Upper lobe of right lung (tissue), 1 donor: ENCODE measurements at regions not wholly inside any gene's neighbourhood (a gene's known extent, or its start where the extent isn't known, plus 50 kb on each side); places are given as distances from the start of the nearest gene placed in this dataset.

ENCODE experiments used
- ATAC-seq: fragments of 200-7000 bp; cut with Tn5 transposase; one replicate; pipeline ENCODE4 v1.9.1; 2020; ENCODE audit warnings: mild to moderate bottlenecking, moderate library complexity
- DNase-seq: peaks from one replicate; pipeline ENCODE4 v3.0.0-alpha.2; 2020
- H3K27ac ChIP-seq: fragments of 200-600 bp; one replicate; pipeline ENCODE4 v1.8.0; 2022
- H3K27me3 ChIP-seq: fragments of 200-600 bp; one replicate; pipeline ENCODE4 v1.8.0; 2022; ENCODE audit warnings: mild to moderate bottlenecking
- H3K36me3 ChIP-seq: fragments of 200-600 bp; one replicate; pipeline ENCODE4 v1.8.0; 2022
- H3K4me1 ChIP-seq: fragments of 200-600 bp; one replicate; pipeline ENCODE4 v1.8.0; 2022
- H3K4me3 ChIP-seq: fragments of 200-600 bp; one replicate; pipeline ENCODE4 v1.8.0; 2022; ENCODE audit warnings: mild to moderate bottlenecking
- H3K9me3 ChIP-seq: fragments of 200-600 bp; one replicate; pipeline ENCODE4 v1.8.0; 2022
- intact Hi-C: fragments of 100-400 bp; cut with DNase I; formaldehyde crosslinking; loops from one replicate; pipeline ENCODE4 v1.11.0; 2022
- TF ChIP-seq, protein P1 (sequence below): fragments of 200-600 bp; IDR thresholded peaks from one replicate; pipeline ENCODE4 v1.8.0; 2022; ENCODE audit warnings: antibody characterized with exemption
- donor health status: DM: no; HTN: yes; CAD: no; lungs with severe emphysema.

DNA sequence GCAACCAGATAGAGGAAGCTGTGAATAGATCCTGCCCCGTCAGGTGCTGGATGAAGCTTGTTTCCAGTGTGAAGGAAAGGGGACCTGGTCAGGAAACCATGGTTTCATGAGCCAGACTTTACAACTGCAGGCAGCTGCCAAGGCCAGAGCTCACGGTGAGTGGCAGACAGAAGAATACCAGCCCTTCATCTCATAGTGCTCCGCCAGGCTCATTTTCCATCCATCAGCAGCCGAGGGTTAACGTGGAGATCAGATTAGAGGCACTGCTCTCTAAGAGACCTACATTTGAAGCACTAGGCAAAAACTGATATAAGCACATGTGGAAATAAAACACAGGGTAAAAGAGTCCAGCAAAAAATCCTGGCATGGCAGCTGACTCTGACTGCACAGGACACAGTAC is 172.4 kb downstream of the CD24 start:
- intact Hi-C loops = no loop called here

DNA sequence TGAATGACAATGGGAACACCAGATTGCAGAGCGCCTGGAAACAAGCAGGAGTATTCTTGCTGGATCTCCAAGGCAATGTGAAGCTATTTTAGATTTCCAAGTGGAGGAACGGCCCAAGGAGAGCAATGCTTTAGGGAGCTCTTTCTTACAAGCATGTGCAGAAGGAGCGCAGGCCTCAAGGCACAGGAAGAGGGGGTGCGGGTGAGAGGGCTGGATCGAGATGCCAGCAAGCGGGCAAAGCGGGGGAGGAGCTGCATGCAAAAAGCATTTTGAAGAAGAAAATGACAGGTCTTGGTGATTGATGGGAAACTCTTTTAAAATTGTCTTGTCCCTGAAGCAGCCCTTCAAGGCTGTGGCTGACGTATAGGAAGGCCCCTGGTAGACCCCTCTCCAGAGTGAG is 171.9 kb downstream of the QRSL1 start:
- Histone ChIP-seq H3K27me3 (no peaks in the 10 kb centered on the region), H3K4me3 (no peak overlapping the region), H3K27ac (no peak overlapping the region), H3K4me1 (no peaks in the 10 kb centered on the region), H3K9me3 (no peaks in the 10 kb centered on the region), H3K36me3 (no peaks in the 10 kb centered on the region)
- ATAC-seq (no peak), DNase-seq (no peak)
- TF ChIP-seq, protein P1, sequence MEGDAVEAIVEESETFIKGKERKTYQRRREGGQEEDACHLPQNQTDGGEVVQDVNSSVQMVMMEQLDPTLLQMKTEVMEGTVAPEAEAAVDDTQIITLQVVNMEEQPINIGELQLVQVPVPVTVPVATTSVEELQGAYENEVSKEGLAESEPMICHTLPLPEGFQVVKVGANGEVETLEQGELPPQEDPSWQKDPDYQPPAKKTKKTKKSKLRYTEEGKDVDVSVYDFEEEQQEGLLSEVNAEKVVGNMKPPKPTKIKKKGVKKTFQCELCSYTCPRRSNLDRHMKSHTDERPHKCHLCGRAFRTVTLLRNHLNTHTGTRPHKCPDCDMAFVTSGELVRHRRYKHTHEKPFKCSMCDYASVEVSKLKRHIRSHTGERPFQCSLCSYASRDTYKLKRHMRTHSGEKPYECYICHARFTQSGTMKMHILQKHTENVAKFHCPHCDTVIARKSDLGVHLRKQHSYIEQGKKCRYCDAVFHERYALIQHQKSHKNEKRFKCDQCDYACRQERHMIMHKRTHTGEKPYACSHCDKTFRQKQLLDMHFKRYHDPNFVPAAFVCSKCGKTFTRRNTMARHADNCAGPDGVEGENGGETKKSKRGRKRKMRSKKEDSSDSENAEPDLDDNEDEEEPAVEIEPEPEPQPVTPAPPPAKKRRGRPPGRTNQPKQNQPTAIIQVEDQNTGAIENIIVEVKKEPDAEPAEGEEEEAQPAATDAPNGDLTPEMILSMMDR = no peak
- intact Hi-C loops = no loop called here

More for the DNA sequence above, 172.4 kb downstream of the CD24 start:
- H3K4me3 ChIP-seq = no peak overlapping the region
- TF ChIP-seq, protein P1 = no peak
- no peak overlapping the region for H3K27ac ChIP-seq
- ATAC-seq = no peak
- H3K4me1 ChIP-seq = no peaks in the 10 kb centered on the region
- no peaks in the 10 kb centered on the region for H3K27me3 ChIP-seq
- H3K36me3 ChIP-seq = no peaks in the 10 kb centered on the region
- H3K9me3 ChIP-seq = no peaks in the 10 kb centered on the region
- DNase-seq = no peak

DNA sequence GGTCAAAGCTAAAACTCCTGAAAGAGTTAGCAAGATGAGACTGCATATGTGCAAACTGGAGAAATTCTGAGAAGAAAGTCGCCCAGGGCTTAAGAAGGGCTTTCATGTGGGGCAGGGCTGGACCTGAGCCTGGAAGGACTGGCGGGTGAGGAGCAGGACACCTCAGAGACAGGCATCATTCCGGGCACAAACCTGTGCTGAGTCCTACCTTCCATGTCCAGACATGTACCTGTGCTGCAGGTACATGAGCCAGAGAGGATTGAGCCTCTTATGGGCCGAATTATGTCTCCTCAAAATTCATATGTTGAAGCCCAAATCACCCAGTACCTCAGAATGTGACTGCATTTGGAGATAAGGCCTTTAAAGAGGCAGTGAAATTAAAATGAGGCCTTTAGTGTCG is 171.0 kb downstream of the QRSL1 start:
- Histone ChIP-seq H3K4me1 (no peaks in the 10 kb centered on the region), H3K36me3 (no peaks in the 10 kb centered on the region), H3K4me3 (no peak overlapping the region), H3K27ac (no peak overlapping the region), H3K27me3 (no peaks in the 10 kb centered on the region), H3K9me3 (no peaks in the 10 kb centered on the region)
- intact Hi-C loops = no loop called here
- TF ChIP-seq, protein P1 = no peak
- DNase-seq (no peak), ATAC-seq (no peak)

DNA sequence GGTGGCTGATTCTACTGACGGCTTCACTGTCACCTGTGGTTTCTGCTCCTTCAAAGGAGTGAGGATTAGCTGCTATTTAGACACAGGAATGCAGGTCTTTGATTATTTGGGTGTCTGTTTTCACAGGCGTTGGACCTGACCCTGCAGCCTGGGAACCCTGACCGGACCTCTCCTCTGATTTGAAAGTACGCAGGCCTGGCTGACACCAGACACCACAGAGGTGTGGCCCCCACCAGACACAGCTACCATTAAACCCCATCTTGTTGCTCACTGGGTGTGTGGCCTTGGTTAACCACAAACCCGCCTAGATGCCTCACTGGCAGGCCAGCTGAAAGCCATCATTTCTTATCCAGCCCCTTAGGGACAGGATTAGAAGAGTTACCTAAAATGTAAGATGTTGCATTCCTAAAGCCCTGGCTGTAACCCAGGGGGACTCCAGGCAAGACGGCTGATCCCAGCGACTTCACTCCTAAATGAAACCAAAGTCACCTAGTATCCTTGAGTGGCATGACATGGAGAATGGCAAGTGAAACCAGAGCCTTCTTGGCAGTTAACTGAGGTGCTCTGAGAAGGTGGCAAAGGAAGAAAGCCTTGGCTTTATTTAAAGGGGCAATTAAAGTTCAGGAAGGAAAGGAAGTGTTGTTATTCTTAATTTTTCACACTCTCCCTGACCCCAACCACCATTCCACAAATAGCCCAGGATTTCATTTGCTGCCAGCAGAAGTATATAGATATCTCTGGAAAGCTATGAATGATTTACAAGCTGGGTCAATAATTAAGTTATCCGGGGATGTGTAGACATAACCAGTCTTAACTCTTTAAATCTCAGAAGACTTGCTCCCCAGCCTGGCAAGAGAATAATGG is 169.9 kb downstream of the QRSL1 start:
- Histone ChIP-seq H3K4me3 (no peak overlapping the region), H3K36me3 (no peaks in the 10 kb centered on the region), H3K27me3 (no peaks in the 10 kb centered on the region), H3K27ac (no peak overlapping the region), H3K9me3 (no peaks in the 10 kb centered on the region), H3K4me1 (no peaks in the 10 kb centered on the region)
- TF ChIP-seq, protein P1 = no peak
- DNase-seq (no peak), ATAC-seq (peak; percentile 19)
- intact Hi-C loops = no loop called here

DNA sequence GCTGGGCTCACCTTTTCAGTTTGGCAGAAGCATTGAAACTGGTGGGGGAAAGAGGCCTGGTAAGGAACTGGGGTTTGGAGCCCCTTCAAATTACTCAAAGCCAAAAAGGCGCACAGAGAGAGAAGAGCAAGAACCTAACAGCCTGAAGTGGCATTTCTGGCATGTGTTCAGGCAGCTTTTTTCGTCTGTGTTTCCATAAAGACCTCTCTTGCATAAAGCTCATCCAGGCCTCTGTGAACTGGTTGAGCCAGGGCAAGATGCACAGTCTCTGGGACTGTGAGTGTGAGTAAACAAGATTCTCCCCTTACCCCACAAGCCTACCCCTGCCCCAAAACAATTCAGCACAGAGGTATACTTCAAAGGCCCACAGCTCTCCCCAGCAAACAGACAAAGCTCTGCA is 167.8 kb downstream of the QRSL1 start:
- TF ChIP-seq, protein P1 = no peak
- Histone ChIP-seq H3K4me1 (no peaks in the 10 kb centered on the region), H3K9me3 (no peaks in the 10 kb centered on the region), H3K4me3 (no peak overlapping the region), H3K27me3 (no peaks in the 10 kb centered on the region), H3K36me3 (no peaks in the 10 kb centered on the region), H3K27ac (no peak overlapping the region)
- ATAC-seq (no peak), DNase-seq (no peak)
- intact Hi-C loops = no loop called here
